Dendritic cell treated with granulocyte-macrophage colony-stimulating factor and Interleukin-4, amounts not matched to agents 40 ng/mL and 50 ng/mL, for 4 days (primary cell): ENCODE measurements at regions not wholly inside any gene's neighbourhood (a gene's known extent, or its start where the extent isn't known, plus 50 kb on each side); places are given as distances from the start of the nearest gene placed in this dataset.

Experiments
- H3K27ac Mint-ChIP-seq: one replicate; pipeline ENCODE4 v1.8.0; 2022; ENCODE audit warnings: mild to moderate bottlenecking, mixed read lengths
- H3K27me3 Mint-ChIP-seq: one replicate; pipeline ENCODE4 v1.8.0; 2022; ENCODE audit warnings: mild to moderate bottlenecking, mixed read lengths
- H3K36me3 Mint-ChIP-seq: one replicate; pipeline ENCODE4 v1.8.0; 2022; ENCODE audit warnings: low read depth, mixed read lengths
- H3K4me1 Mint-ChIP-seq: one replicate; pipeline ENCODE4 v1.8.0; 2022; ENCODE audit warnings: low read depth, mixed read lengths
- H3K4me3 Mint-ChIP-seq: one replicate; pipeline ENCODE4 v1.8.0; 2022; ENCODE audit warnings: mild to moderate bottlenecking, moderate library complexity, mixed read lengths
- H3K9me3 Mint-ChIP-seq: one replicate; pipeline ENCODE4 v1.8.0; 2022; ENCODE audit warnings: mixed read lengths
- intact Hi-C: fragments of 100-400 bp; cut with micrococcal nuclease; formaldehyde crosslinking; loops from one replicate; pipeline ENCODE4 v1.15.0; 2022

DNA sequence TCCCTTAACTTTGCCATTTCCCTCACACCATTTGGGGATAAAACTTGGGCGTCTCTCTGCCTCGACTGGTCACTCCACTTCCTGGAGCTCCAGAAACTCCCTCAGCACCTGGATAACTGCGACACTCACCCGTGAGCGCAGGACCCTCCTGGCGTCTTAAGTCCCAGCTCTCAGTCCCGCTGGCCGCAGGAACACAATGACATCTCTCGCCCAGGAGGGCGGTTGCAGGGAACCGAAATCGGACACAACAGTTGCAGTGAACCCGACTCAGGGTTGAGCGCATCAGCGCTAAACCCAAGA lies 370.9 kb upstream of the SMIM31 start:
- Mint-ChIP-seq H3K27ac (no peak overlapping the region), H3K4me3 (no peak overlapping the region), H3K36me3 (no peaks in the 10 kb centered on the region), H3K4me1 (no peaks in the 10 kb centered on the region), H3K9me3 (no peaks in the 10 kb centered on the region), H3K27me3 (peaks cover 29% of the 10 kb centered on the region)
- intact Hi-C loops: no loop called here

DNA sequence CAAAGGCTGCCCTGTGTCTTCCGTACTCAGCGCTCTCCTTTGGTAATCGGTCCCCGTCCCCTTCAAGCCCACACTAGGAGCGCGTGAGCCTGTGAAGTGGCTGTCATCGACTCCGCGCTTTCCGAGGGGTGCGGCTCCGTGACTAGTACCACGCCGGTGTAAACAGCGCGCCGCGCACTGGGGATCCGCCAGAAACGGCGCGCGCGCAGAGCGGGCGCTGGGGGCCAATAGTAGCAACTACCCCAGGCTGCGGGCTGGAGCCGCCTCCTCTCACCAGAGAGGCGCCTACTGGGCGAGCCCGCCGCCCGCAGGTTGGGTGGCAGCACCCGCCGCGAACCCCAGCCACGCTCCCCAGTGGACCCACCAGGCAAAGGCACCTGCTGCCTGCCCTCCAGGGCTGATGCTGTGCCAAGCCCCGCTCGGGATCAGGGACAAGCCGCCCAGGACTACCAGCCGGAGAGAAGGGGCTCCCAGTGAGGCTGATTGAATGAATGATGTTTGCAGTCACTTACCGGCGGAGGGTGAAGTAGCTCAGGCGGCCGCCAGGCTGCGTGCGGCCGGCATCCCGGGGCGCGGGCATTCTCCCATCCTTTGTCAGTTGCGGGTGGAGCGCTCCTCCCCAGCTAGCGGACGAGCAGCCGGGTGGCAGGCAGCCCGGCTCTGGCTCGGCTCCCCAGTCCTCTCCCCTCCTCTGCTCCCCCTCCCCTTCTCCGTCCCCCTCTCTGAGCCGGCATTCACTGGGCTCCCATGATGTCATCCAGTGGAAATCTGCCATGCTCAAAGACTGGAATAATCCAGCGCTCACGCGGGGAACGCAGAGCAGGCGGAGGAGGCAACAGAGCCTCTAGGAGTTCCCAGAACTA lies 370.3 kb upstream of the SMIM31 start:
- H3K9me3 Mint-ChIP-seq: no peaks in the 10 kb centered on the region
- no peak overlapping the region for H3K4me3 Mint-ChIP-seq
- H3K36me3 Mint-ChIP-seq: no peaks in the 10 kb centered on the region
- H3K27ac Mint-ChIP-seq: no peak overlapping the region
- no peaks in the 10 kb centered on the region for H3K4me1 Mint-ChIP-seq
- intact Hi-C loops: no loop called here
- H3K27me3 Mint-ChIP-seq: peaks cover 29% of the 10 kb centered on the region

DNA sequence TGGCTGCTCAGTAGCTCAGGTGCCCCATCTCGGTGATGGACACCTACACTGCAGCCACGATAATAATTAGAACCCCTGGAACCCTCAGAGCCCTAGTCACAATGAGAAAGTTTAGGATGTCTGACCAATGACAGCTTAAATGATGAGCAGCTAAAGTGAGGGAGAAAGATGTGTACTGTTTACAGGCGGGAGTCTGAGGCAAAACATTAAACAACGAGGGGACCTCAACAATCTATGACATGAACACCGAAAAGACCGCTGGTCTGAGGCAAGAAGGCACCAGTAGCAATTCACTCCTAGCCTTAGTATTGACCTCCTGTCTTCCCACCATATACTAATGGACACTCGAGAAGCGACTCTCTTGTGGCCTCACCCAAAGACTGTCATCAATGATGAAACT lies 369.5 kb upstream of the SMIM31 start:
- intact Hi-C loops: no loop called here
- Mint-ChIP-seq H3K4me1 (no peaks in the 10 kb centered on the region), H3K4me3 (no peak overlapping the region), H3K9me3 (no peaks in the 10 kb centered on the region), H3K36me3 (no peaks in the 10 kb centered on the region), H3K27ac (no peak overlapping the region), H3K27me3 (peaks cover 29% of the 10 kb centered on the region)

DNA sequence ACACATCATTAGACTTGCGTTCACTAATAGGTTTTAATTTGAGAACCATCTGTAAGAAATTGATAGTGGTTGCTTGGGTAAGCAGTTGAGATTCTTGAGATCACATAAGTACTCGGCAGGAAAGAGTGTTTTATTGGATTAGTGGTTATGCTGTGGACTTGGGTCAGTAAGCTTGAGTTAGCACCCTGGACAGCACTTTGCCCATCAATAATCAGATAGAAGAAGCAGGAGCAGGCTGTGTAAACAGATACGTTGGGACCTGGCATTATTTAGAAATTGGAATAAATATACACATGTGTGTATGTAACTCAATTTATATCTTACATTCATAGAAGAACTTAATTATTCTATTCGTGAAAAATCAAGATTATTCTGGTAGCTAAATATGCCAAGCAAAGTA lies 357.5 kb upstream of the SMIM31 start:
- no peak overlapping the region for H3K27ac Mint-ChIP-seq
- H3K36me3 Mint-ChIP-seq: no peaks in the 10 kb centered on the region
- no peaks in the 10 kb centered on the region for H3K27me3 Mint-ChIP-seq
- no peaks in the 10 kb centered on the region for H3K9me3 Mint-ChIP-seq
- H3K4me1 Mint-ChIP-seq: no peaks in the 10 kb centered on the region
- intact Hi-C loops: no loop called here
- no peak overlapping the region for H3K4me3 Mint-ChIP-seq

DNA sequence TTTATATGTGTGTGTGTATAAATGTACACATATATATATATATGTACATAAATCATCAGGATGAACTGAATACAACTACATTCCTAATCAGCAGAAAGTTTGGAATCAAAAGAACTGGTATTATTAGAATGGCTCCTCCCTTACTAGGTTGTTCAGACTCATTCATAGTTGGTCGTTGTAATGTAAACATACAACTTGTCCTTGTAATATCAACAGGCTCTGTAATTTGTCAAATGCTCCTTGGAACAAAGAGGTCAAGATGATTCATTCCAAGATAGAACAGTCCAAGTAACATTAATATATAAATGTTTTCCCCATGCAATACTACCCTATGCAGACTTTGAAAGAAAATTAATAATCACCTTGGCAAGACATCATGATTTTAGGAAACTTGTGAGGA lies 351.4 kb upstream of the SMIM31 start:
- Mint-ChIP-seq H3K9me3 (no peaks in the 10 kb centered on the region), H3K27me3 (no peaks in the 10 kb centered on the region), H3K27ac (no peak overlapping the region), H3K4me1 (no peaks in the 10 kb centered on the region), H3K4me3 (no peak overlapping the region), H3K36me3 (no peaks in the 10 kb centered on the region)
- intact Hi-C loops: no loop called here

DNA sequence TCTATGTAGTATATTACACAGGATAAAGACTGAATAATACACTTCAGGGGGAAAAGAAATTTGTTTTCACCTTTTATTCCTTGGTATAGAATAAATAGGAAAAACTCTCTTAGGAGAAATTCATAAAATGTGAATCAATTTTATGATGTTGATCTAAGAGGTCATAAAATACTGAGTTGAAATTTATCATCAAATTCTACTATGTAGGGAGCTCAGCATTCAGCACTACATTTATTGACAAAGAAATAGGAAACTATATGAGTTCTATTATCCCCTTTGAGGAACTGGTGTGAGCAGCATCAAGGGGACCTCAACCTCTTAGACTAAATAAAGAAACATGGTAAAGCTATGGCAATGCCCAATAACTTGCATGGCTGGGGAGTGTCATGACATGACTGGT lies 348.2 kb upstream of the SMIM31 start:
- Mint-ChIP-seq H3K9me3 (peaks cover 14% of the 10 kb centered on the region), H3K36me3 (no peaks in the 10 kb centered on the region), H3K4me1 (no peaks in the 10 kb centered on the region), H3K4me3 (no peak overlapping the region), H3K27ac (no peak overlapping the region), H3K27me3 (no peaks in the 10 kb centered on the region)
- intact Hi-C loops: no loop called here

DNA sequence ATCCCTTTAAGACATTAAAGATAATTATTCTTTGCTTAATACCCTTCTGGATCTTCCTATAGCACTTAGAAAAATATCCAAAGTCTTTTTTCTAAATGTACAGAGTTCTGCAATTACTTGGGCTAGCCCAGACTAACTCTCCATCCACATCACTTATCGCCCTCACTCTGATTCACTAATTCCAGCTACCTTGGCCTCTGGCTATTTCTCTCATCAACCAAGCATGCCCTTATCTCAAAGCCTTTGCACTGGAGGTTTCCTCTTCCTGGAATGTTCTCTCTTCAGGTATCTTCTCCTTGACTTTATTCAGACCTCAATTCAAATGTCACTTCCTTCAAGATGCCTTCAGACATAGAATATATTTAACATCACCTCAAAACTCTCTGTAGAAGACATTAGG lies 345.1 kb upstream of the SMIM31 start:
- H3K27me3 Mint-ChIP-seq: no peaks in the 10 kb centered on the region
- no peaks in the 10 kb centered on the region for H3K4me1 Mint-ChIP-seq
- no peaks in the 10 kb centered on the region for H3K36me3 Mint-ChIP-seq
- H3K27ac Mint-ChIP-seq: no peak overlapping the region
- intact Hi-C loops: no loop called here
- no peak overlapping the region for H3K4me3 Mint-ChIP-seq
- H3K9me3 Mint-ChIP-seq: peaks cover 18% of the 10 kb centered on the region

DNA sequence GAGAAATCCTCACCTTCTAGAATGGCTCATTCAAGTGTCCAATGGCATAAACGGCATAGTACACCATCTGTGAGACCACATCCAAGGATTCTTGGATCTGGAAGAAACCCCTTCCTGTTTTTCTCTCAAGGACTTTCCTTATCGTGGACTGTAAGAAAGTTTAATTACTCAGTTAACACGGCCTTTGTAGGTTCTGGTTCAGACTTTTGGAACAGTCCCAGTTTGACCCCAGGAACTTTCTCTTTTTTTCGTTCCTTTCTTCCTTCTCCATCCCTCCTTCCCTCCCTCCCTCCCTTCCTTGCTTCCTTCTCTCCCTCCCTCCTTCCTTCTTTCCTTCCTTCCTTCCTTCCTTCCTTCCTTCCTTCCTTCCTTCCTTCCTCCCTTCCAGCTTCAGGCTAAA lies 343.5 kb upstream of the SMIM31 start:
- Mint-ChIP-seq H3K9me3 (peaks cover 18% of the 10 kb centered on the region), H3K4me3 (no peak overlapping the region), H3K27ac (no peak overlapping the region), H3K4me1 (no peaks in the 10 kb centered on the region), H3K27me3 (no peaks in the 10 kb centered on the region), H3K36me3 (no peaks in the 10 kb centered on the region)
- intact Hi-C loops: no loop called here

DNA sequence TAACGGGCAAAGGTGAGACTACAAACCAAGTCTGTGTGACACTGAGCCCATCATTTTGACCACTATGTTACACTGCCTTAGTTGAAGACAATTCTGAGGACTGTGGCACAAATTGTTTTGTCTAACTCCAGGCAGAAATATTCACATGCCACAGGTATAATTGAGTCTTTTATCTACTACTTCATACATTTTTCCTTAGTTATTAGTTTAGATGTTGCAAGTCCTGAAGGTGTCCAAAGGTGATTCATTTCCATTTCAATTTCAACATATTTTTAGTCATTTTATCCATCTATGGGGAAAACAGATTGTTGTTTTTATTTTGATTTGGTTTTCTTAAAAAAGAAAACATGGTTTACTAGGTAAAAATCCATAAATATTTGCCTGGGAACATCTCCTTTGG lies 341.7 kb upstream of the SMIM31 start:
- intact Hi-C loops: no loop called here
- no peaks in the 10 kb centered on the region for H3K36me3 Mint-ChIP-seq
- H3K27me3 Mint-ChIP-seq: no peaks in the 10 kb centered on the region
- no peaks in the 10 kb centered on the region for H3K4me1 Mint-ChIP-seq
- H3K4me3 Mint-ChIP-seq: no peak overlapping the region
- H3K27ac Mint-ChIP-seq: no peak overlapping the region
- peaks cover 18% of the 10 kb centered on the region for H3K9me3 Mint-ChIP-seq

DNA sequence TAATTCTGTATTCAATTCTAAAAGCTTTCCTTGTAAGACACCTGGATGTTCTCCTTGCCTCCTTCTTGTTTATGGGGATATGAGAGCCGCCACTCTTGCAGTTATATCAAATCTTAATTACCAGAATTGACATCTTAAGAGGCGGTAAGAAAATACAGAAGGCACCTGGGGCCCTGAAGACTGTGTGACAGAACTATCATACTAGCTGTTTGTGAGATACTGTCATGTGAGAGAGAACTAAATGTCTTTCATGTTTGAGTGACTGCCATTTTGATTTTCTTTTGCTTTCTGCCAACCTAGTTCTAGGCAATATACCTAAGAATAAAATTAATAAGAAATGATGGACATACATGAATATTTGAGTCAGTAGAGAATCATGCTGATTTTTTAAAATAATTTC lies 340.2 kb upstream of the SMIM31 start:
- H3K4me3 Mint-ChIP-seq: no peak overlapping the region
- H3K27ac Mint-ChIP-seq: no peak overlapping the region
- no peaks in the 10 kb centered on the region for H3K27me3 Mint-ChIP-seq
- no peaks in the 10 kb centered on the region for H3K36me3 Mint-ChIP-seq
- peaks cover 15% of the 10 kb centered on the region for H3K9me3 Mint-ChIP-seq
- no peaks in the 10 kb centered on the region for H3K4me1 Mint-ChIP-seq
- intact Hi-C loops: no loop called here

DNA sequence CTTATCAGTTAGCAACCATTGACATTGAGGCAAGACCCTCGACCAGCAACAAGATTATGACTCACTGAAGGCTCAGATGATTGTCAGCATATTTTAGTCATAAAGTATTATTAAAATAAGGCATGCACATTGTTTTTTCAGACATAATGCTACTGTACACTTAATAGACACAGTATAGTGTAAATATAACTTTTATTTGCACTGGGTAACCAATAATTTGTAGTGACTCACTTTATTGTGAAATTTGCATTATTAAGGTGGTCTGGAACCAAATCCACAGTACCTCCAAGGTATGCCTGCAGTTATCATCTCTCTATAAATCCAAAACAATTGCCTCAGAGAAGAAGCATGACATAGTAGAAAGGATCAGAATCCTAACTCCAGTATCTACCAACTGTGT lies 330.1 kb upstream of the SMIM31 start:
- Mint-ChIP-seq H3K27me3 (no peaks in the 10 kb centered on the region), H3K27ac (no peak overlapping the region), H3K36me3 (no peaks in the 10 kb centered on the region), H3K9me3 (peaks cover 11% of the 10 kb centered on the region), H3K4me1 (no peaks in the 10 kb centered on the region), H3K4me3 (no peak overlapping the region)
- intact Hi-C loops: no loop called here

DNA sequence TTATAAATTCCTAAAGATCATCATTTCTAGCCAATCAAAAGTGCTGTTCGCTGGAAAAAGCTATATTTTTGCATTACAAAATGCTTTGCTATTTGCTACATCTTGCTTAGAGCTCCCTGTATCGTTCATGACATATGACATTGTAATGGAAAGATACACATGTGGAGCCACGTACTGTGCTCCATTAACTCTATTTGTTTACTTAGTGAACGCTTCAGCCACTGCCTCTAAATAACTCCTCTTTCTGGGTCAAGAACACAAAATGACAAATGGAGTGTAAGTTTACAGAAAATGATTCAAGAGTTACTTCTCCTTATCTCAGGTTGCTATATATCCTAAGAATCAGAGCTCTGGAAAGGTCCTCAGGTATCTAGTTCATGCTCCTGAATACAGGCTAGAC lies 329.1 kb upstream of the SMIM31 start:
- H3K4me1 Mint-ChIP-seq: no peaks in the 10 kb centered on the region
- no peaks in the 10 kb centered on the region for H3K27me3 Mint-ChIP-seq
- H3K27ac Mint-ChIP-seq: no peak overlapping the region
- no peak overlapping the region for H3K4me3 Mint-ChIP-seq
- no peaks in the 10 kb centered on the region for H3K36me3 Mint-ChIP-seq
- H3K9me3 Mint-ChIP-seq: peaks cover 11% of the 10 kb centered on the region
- intact Hi-C loops: no loop called here

DNA sequence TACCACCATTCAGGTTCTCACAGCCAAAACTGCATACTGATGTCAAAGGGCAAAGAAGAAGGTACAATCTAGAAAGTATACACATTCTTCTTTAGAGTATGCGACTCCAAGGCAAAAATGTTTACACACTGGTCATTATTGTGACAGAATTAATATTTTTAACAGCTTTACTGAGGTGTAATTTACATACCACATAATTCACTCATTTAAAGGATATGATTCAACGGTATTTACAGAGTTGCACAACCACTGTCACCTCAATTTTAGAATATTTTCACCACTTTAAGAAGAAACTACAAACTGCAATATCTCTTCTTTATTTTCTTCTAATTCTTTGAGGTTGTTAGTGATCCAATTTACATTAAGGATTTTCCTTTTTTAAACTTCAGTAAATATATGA lies 325.4 kb upstream of the SMIM31 start:
- intact Hi-C loops: no loop called here
- H3K4me1 Mint-ChIP-seq: no peaks in the 10 kb centered on the region
- H3K36me3 Mint-ChIP-seq: no peaks in the 10 kb centered on the region
- no peak overlapping the region for H3K4me3 Mint-ChIP-seq
- H3K9me3 Mint-ChIP-seq: no peaks in the 10 kb centered on the region
- H3K27me3 Mint-ChIP-seq: no peaks in the 10 kb centered on the region
- H3K27ac Mint-ChIP-seq: no peak overlapping the region

DNA sequence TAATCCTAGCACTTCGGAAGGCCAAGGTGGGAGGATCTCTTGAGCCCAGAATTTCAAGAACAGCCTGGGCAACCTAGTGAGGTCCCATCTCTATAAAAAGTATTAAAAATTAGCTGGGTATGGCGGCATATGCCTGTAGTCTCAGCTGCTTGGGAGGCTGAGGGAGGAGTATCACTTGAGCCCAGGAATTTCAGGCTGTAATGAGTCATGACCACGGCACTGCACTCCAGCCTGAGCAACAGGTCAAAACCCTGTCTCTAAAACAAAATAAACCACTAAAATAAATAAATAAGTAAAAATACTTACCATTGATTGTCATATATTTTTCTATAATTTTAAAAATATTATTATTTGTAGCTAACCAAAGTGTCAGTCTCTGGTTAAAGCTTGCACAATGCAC lies 315.6 kb upstream of the SMIM31 start:
- Mint-ChIP-seq H3K9me3 (no peaks in the 10 kb centered on the region), H3K36me3 (no peaks in the 10 kb centered on the region), H3K4me1 (no peaks in the 10 kb centered on the region), H3K27me3 (no peaks in the 10 kb centered on the region), H3K27ac (no peak overlapping the region), H3K4me3 (no peak overlapping the region)
- intact Hi-C loops: no loop called here

DNA sequence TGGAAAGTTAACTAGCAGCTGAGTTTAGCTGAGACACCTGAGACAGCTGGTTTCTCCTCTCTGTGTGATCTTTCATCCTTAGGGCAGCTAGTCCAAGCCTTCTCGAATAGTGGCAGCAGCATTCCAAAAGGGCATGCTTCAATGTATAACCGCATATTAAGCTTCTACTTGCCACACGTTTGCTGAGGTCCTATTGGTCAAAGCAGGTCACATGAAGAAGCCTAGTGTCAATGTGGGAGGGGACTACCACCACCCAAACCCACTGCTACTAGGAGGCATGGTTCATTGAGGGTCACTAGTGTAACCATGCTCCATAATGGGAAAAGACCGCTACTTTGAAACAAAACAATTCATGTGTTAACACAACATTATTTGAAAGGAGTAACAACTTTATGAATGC lies 314.9 kb upstream of the SMIM31 start:
- no peak overlapping the region for H3K27ac Mint-ChIP-seq
- H3K9me3 Mint-ChIP-seq: no peaks in the 10 kb centered on the region
- no peak overlapping the region for H3K4me3 Mint-ChIP-seq
- H3K36me3 Mint-ChIP-seq: no peaks in the 10 kb centered on the region
- no peaks in the 10 kb centered on the region for H3K27me3 Mint-ChIP-seq
- intact Hi-C loops: no loop called here
- H3K4me1 Mint-ChIP-seq: no peaks in the 10 kb centered on the region
